H54 (cell line): ENCODE measurements at regions not wholly inside any gene's neighbourhood (a gene's known extent, or its start where the extent isn't known, plus 50 kb on each side); places are given as distances from the start of the nearest gene placed in this dataset.
A peak's percentile ranks its signal among the peaks of the same experiment; 100 is the strongest.

Source experiments
- DNase-seq: peaks from one replicate; pipeline ENCODE4 v3.0.0; 2011; ENCODE audit warnings: low spot score, mixed read lengths; ENCODE audit not compliant: insufficient read length
- FAIRE-seq: peaks from 3 replicates; lab custom pipeline; 2011; peaks lifted over from hg19 to GRCh38; lab: Jason Lieb, UNC
- POLR2A ChIP-seq: IDR thresholded peaks from 2 replicates; pipeline ENCODE4 v1.6.1; 2011; ENCODE audit warnings: low read depth, mild to moderate bottlenecking, low read length

GRCh38 chr4:111499706-111500105, 645.5 kb upstream of the FAM241A start:
- no peak for DNase-seq
- TF ChIP-seq POLR2A, result no peak
- no peak for FAIRE-seq

- no peak for FAIRE-seq
These were observed 644.4 kb upstream of the FAM241A start for GRCh38 chr4:111500858-111501257.

GRCh38 chr4:111501946-111502345, 643.3 kb upstream of the FAM241A start:
- no peak for TF ChIP-seq POLR2A
- DNase-seq, result no peak
- no peak for FAIRE-seq

More at GRCh38 chr4:111500858-111501257, 644.4 kb upstream of the FAM241A start:
- TF ChIP-seq POLR2A, result no peak
- DNase-seq, result no peak

GRCh38 chr4:111502626-111503025, 642.6 kb upstream of the FAM241A start:
- FAIRE-seq, result no peak
- no peak for TF ChIP-seq POLR2A
- DNase-seq, result no peak

- no peak for DNase-seq
- no peak for TF ChIP-seq POLR2A
- peak; percentile 62 for FAIRE-seq
These were observed 638.5 kb upstream of the FAM241A start for GRCh38 chr4:111506706-111507105.

- FAIRE-seq (no peak), DNase-seq (no peak)
- TF ChIP-seq POLR2A, result no peak
These were observed 634.7 kb upstream of the FAM241A start for GRCh38 chr4:111510535-111510934.

GRCh38 chr4:111512081-111512783, 633.0 kb upstream of the FAM241A start:
- DNase-seq (no peak), FAIRE-seq (peak; percentile 72)
- no peak for TF ChIP-seq POLR2A

- no peak for TF ChIP-seq POLR2A
- no peak for DNase-seq
- no peak for FAIRE-seq
These were observed 625.6 kb upstream of the FAM241A start for GRCh38 chr4:111519683-111520082.

GRCh38 chr4:111530446-111530845, 614.8 kb upstream of the FAM241A start:
- no peak for FAIRE-seq
- TF ChIP-seq POLR2A, result no peak

GRCh38 chr4:111535792-111536191, 609.5 kb upstream of the FAM241A start:
- no peak for FAIRE-seq
- no peak for DNase-seq
- TF ChIP-seq POLR2A, result no peak

More at GRCh38 chr4:111530446-111530845, 614.8 kb upstream of the FAM241A start:
- DNase-seq, result no peak

GRCh38 chr4:111537165-111537564, 608.1 kb upstream of the FAM241A start:
- FAIRE-seq, result no peak
- no peak for DNase-seq
- TF ChIP-seq POLR2A, result no peak

GRCh38 chr4:111537871-111538270, 607.4 kb upstream of the FAM241A start:
- no peak for TF ChIP-seq POLR2A
- DNase-seq (no peak), FAIRE-seq (no peak)

- FAIRE-seq (no peak), DNase-seq (no peak)
- no peak for TF ChIP-seq POLR2A
These were observed 604.6 kb upstream of the FAM241A start for GRCh38 chr4:111540671-111541070.

GRCh38 chr4:111542056-111542455, 603.2 kb upstream of the FAM241A start:
- DNase-seq (no peak), FAIRE-seq (no peak)
- no peak for TF ChIP-seq POLR2A

- FAIRE-seq, result no peak
- no peak for DNase-seq
These were observed 598.4 kb upstream of the FAM241A start for GRCh38 chr4:111546881-111547280.

More at GRCh38 chr4:111546881-111547280, 598.4 kb upstream of the FAM241A start:
- no peak for TF ChIP-seq POLR2A
